ENCODE measurements at regions not wholly inside any gene's neighbourhood (a gene's known extent, or its start where the extent isn't known, plus 50 kb on each side); places are given as distances from the start of the nearest gene placed in this dataset.

DNA sequence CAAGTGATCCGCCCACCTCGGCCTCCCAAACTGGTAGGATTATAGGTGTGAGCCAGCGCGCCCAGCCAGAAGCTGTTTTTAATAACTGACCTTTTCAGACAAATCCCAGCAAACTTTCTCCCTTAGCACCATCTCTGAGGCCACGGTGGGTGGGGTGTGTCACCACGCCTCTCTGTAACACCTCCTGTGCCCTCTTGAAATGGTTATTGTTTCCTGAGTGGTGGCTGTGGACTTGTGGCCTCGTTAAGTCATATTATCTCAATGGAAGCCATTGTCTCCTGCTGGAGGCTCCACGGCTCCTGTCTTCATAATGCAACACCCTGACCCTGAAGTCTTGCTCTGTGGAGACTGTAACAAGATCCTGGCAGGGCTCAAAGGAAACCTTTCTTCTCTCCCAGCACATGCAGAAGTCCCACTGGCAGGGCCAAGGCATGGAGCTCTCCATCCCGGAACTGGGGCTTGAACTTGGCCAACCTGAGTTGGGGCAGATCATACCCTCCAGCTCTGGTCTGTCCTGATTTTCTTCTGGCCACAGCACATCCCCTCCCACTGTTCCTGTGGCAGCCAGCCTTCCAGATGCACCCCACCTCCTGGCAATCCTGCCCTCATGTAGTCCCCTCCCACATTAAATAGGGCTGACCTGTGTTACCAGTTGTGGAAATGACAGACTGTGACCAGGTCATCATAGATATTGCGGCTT lies 81.1 kb downstream of the SNX5 start:
- TF ChIP-seq POLR2A (IDR thresholded peaks at IDR 0.05), result no peak
- TF ChIP-seq, protein P1, sequence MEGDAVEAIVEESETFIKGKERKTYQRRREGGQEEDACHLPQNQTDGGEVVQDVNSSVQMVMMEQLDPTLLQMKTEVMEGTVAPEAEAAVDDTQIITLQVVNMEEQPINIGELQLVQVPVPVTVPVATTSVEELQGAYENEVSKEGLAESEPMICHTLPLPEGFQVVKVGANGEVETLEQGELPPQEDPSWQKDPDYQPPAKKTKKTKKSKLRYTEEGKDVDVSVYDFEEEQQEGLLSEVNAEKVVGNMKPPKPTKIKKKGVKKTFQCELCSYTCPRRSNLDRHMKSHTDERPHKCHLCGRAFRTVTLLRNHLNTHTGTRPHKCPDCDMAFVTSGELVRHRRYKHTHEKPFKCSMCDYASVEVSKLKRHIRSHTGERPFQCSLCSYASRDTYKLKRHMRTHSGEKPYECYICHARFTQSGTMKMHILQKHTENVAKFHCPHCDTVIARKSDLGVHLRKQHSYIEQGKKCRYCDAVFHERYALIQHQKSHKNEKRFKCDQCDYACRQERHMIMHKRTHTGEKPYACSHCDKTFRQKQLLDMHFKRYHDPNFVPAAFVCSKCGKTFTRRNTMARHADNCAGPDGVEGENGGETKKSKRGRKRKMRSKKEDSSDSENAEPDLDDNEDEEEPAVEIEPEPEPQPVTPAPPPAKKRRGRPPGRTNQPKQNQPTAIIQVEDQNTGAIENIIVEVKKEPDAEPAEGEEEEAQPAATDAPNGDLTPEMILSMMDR (IDR thresholded peaks at IDR 0.05), result no peak
